Spinal cord (tissue), 9 donors: ENCODE measurements at regions not wholly inside any gene's neighbourhood (a gene's known extent, or its start where the extent isn't known, plus 50 kb on each side); places are given as distances from the start of the nearest gene placed in this dataset.

Experiments used
- DNase-seq, 6 donors: peaks; one replicate each; pipeline versions ENCODE4 v3.0.0 to v3.0.0-alpha.2; 2013 to 2015; ENCODE audit warnings: low spot score in 6 of 6, low read depth in 4 of 6
- H3K27ac ChIP-seq: one replicate; pipeline ENCODE4 v1.5.1; 2013; ENCODE audit warnings: low read depth, low read length, control low read depth
- H3K27me3 ChIP-seq: one replicate; pipeline ENCODE4 v1.6.1; 2013; ENCODE audit warnings: low read length; ENCODE audit not compliant: control insufficient read depth, insufficient read depth
- H3K36me3 ChIP-seq: one replicate; pipeline ENCODE4 v1.6.1; 2013; ENCODE audit warnings: low read length; ENCODE audit not compliant: control insufficient read depth, insufficient read depth
- H3K4me1 ChIP-seq: one replicate; pipeline ENCODE4 v1.6.1; 2013; ENCODE audit warnings: low read length; ENCODE audit not compliant: control insufficient read depth, insufficient read depth
- H3K4me3 ChIP-seq: one replicate; pipeline ENCODE4 v1.5.1; 2013; ENCODE audit warnings: low read depth, low read length, control low read depth
- H3K9me3 ChIP-seq: one replicate; pipeline ENCODE4 v1.6.1; 2013; ENCODE audit warnings: low read length; ENCODE audit not compliant: control insufficient read depth, insufficient read depth
- WGBS: methylation state at CpG from one replicate; pipeline ENCODE4 v1.1.5; 2013; ENCODE audit warnings: missing lambda C conversion rate; ENCODE audit not compliant: insufficient coverage; 5-methylcytosine and 5-hydroxymethylcytosine counted together
- donor health status: healthy.

DNA sequence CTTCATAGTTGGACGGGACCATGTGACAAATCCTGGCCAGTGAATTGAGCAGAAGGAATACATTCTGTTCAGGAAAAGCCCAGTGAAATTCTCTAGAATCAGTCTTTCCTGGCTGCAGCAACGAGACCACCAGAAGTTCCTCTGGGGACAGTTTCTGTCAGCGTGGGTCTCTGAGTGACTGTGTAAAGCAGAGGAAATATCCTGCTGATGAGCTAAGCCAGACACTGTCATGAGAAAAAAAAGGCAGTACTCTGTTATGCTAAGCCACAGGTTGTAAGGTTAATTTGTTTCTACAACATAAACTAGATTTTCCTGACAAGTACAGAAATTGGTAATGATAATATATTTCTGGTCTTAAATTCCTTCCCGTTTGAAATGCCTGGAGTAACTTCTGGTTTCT is 664.4 kb downstream of the LMO4 start:
- WGBS: 76% methylated on average over 3 of the region's 4 CpGs
- Histone ChIP-seq H3K9me3 (no peaks in the 10 kb centered on the region), H3K27ac (no peak overlapping the region), H3K4me1 (no peaks in the 10 kb centered on the region), H3K27me3 (no peaks in the 10 kb centered on the region), H3K4me3 (no peak overlapping the region), H3K36me3 (no peaks in the 10 kb centered on the region)
- DNase-seq: no peak

GRCh38 chr1:87999852-88000251 is 671.2 kb downstream of the LMO4 start:
- no peaks in the 10 kb centered on the region for H3K9me3 ChIP-seq
- no peaks in the 10 kb centered on the region for H3K36me3 ChIP-seq
- no peak overlapping the region for H3K4me3 ChIP-seq
- H3K27ac ChIP-seq: no peak overlapping the region
- no peak for DNase-seq
- WGBS: 100% methylated on average over 1 of the region's 6 CpGs
- H3K27me3 ChIP-seq: no peaks in the 10 kb centered on the region
- H3K4me1 ChIP-seq: no peaks in the 10 kb centered on the region

DNA sequence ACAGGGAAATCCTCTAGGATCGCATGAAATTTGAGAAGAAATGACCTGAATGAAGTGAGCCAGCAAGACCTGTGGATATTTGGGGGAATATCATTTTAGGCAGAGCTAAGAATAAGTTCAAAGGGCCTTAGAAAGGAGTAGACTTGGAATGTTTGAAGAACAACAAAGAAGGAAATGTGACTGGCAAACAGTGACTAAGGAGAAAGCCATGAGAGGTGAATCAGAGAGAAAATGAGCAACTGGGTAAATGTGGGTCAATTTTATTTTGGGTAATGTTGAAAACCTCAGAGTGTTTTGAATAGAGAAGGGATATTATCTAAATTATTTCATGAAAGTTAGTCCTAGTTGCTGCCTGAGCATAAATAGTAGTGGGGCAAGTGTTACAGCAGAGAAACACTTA is 672.8 kb downstream of the LMO4 start:
- 94% methylated on average over 1 of the region's 1 CpG for WGBS
- DNase-seq: no peak
- no peak overlapping the region for H3K4me3 ChIP-seq
- H3K9me3 ChIP-seq: no peaks in the 10 kb centered on the region
- H3K27ac ChIP-seq: no peak overlapping the region
- no peaks in the 10 kb centered on the region for H3K27me3 ChIP-seq
- H3K4me1 ChIP-seq: no peaks in the 10 kb centered on the region
- no peaks in the 10 kb centered on the region for H3K36me3 ChIP-seq

DNA sequence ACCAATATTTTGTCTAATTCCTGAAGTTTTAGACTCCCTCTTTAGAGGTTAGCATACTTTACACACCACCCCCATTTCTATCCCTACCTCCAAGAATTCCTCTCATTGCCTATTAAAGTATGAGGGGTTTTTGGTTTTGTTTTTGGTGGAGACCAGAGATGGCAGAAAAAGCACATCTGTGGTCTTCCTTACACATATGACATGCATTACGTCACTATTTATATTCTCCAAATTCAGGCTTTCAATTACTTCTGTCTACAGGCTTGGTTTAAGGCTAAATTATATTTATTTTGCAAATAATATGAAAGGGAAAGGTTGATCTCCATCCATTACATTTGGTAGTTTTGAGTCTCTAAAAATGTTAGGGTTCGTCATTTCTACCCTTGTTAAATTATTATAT is 674.6 kb downstream of the LMO4 start:
- no CpG with 5 or more reads among the region's 2 CpGs for WGBS
- H3K4me1 ChIP-seq: no peaks in the 10 kb centered on the region
- H3K27me3 ChIP-seq: no peaks in the 10 kb centered on the region
- no peak overlapping the region for H3K4me3 ChIP-seq
- DNase-seq: no peak
- H3K9me3 ChIP-seq: no peaks in the 10 kb centered on the region
- H3K36me3 ChIP-seq: no peaks in the 10 kb centered on the region
- no peak overlapping the region for H3K27ac ChIP-seq

DNA sequence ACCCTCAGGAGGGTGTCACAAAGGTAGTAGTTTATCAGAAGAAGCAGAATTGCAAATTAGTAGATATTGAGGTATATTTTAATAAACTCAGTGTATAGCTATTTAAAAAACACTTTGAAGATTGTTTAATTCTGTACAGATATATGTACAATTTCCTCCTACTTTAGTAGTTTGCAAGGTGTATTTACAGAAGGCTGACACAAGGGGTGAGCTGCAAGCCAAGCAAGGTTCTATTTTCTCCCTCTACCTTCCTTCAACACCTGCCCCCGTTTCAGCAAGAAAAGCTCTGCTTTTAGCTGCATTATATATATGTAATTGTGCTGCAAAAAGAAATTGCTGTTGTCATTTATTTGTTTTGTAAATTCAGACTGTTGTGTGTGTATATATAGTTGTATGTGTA is 674.2 kb upstream of the PKN2 start:
- Histone ChIP-seq H3K36me3 (no peaks in the 10 kb centered on the region), H3K4me1 (no peaks in the 10 kb centered on the region), H3K4me3 (no peak overlapping the region), H3K27me3 (no peaks in the 10 kb centered on the region), H3K9me3 (no peaks in the 10 kb centered on the region), H3K27ac (no peak overlapping the region)
- DNase-seq: no peak
- WGBS: no CpG with 5 or more reads among the region's 1 CpG

GRCh38 chr1:88013485-88013884 is 670.6 kb upstream of the PKN2 start:
- Histone ChIP-seq H3K27ac (no peak overlapping the region), H3K4me1 (no peaks in the 10 kb centered on the region), H3K4me3 (no peak overlapping the region), H3K27me3 (no peaks in the 10 kb centered on the region), H3K9me3 (no peaks in the 10 kb centered on the region), H3K36me3 (no peaks in the 10 kb centered on the region)
- DNase-seq: no peak

DNA sequence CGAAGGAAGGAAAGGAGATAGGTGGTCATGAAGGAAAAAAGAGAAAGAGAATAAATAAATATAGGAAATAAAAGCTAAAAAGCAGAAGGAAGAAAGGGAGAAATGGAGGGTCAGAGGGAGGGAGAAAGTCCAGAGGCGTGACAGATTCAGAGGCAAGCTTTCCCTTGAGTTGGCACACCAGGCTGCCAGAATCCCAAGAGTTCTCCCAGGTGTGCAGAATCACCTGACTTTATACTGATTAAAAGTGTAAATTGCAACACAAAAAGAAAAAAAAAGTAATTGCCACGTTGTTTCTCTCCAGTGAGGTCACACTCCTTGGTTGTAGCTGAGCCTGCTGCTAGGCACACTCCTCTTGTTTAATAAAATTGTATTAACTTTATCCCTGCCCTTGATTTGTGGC is 669.9 kb upstream of the PKN2 start:
- no peak overlapping the region for H3K27ac ChIP-seq
- H3K4me3 ChIP-seq: no peak overlapping the region
- WGBS: 66% methylated on average over 2 of the region's 3 CpGs
- H3K4me1 ChIP-seq: no peaks in the 10 kb centered on the region
- H3K27me3 ChIP-seq: no peaks in the 10 kb centered on the region
- no peak for DNase-seq
- no peaks in the 10 kb centered on the region for H3K36me3 ChIP-seq
- H3K9me3 ChIP-seq: no peaks in the 10 kb centered on the region

DNA sequence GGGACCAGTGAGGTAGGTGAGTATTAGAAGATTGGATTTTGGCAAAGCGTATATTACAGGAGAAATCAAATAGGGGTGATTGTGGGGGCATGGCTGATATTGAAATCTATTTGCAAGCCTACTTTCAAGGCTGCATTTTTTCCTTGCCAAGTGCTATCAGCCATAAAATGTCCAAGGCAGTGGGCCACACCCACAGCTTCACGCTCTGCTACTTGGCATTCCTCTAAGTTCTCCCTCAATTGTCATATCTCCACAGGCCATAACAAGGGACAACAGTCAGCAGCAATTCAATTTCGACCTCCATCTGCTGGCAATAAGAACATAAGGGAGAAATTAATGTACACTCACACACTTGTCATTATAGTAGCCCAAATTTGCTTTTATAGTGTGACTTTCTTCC is 667.1 kb upstream of the PKN2 start:
- no peaks in the 10 kb centered on the region for H3K4me1 ChIP-seq
- no peak overlapping the region for H3K4me3 ChIP-seq
- no peaks in the 10 kb centered on the region for H3K36me3 ChIP-seq
- no peak overlapping the region for H3K27ac ChIP-seq
- no peaks in the 10 kb centered on the region for H3K9me3 ChIP-seq
- no peaks in the 10 kb centered on the region for H3K27me3 ChIP-seq
- peak in 1 of 6 donors; percentile 8 for DNase-seq
- 79% methylated on average over 2 of the region's 3 CpGs for WGBS

DNA sequence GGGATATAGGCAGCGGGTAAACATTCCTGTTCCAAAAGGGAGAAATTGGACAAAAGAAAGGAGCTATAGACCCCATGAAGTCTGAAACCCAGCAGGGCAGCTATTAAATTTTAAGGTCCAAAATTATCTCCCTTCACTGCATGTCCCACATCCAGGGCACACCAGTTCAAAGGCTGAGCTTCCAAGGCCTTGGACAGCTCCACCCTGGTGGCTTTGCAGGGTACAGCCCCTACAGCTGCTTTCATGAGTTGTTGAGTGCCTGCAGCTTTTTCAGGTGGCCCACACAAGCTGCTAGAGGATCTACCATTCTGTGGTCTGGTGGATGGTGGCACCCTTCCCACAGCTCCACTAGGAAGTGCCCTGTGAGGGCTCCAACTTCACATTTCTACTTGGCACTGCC is 662.5 kb upstream of the PKN2 start:
- no peaks in the 10 kb centered on the region for H3K27me3 ChIP-seq
- H3K4me3 ChIP-seq: no peak overlapping the region
- no peaks in the 10 kb centered on the region for H3K4me1 ChIP-seq
- no peaks in the 10 kb centered on the region for H3K36me3 ChIP-seq
- H3K27ac ChIP-seq: no peak overlapping the region
- no peak for DNase-seq
- H3K9me3 ChIP-seq: no peaks in the 10 kb centered on the region
- WGBS: no CpG with 5 or more reads among the region's 1 CpG

DNA sequence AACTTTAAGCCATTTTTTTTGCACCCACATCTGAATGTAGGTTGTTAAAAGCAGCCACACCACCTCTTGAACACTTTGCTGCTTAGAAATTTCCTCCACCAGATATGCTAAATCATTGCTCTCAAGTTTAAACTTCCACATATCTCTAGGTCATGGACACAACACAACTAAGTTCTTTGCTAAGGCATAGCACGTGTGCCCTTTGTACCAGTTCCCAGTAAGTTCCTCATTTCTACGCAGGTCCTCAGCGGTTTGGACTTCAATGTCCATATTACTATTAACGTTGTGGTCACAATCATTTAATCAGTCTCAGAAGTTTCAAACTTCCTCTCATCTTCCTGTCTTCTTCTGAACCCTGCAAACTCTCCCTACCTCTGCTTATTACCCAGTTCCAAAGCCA is 661.6 kb upstream of the PKN2 start:
- no peaks in the 10 kb centered on the region for H3K4me1 ChIP-seq
- no peak overlapping the region for H3K4me3 ChIP-seq
- no peaks in the 10 kb centered on the region for H3K9me3 ChIP-seq
- WGBS: 96% methylated on average over 4 of the region's 4 CpGs
- no peaks in the 10 kb centered on the region for H3K36me3 ChIP-seq
- no peak for DNase-seq
- H3K27ac ChIP-seq: no peak overlapping the region
- H3K27me3 ChIP-seq: no peaks in the 10 kb centered on the region

- no peak overlapping the region for H3K27ac ChIP-seq
- no peaks in the 10 kb centered on the region for H3K27me3 ChIP-seq
- WGBS: 100% methylated on average over 1 of the region's 2 CpGs
- no peaks in the 10 kb centered on the region for H3K9me3 ChIP-seq
- H3K4me3 ChIP-seq: no peak overlapping the region
- no peak for DNase-seq
- H3K36me3 ChIP-seq: no peaks in the 10 kb centered on the region
- no peaks in the 10 kb centered on the region for H3K4me1 ChIP-seq
Measured at GRCh38 chr1:88029142-88029541, 654.9 kb upstream of the PKN2 start.
